ENCODE measurements at regions not wholly inside any gene's neighbourhood (a gene's known extent, or its start where the extent isn't known, plus 50 kb on each side); places are given as distances from the start of the nearest gene placed in this dataset.

DNA sequence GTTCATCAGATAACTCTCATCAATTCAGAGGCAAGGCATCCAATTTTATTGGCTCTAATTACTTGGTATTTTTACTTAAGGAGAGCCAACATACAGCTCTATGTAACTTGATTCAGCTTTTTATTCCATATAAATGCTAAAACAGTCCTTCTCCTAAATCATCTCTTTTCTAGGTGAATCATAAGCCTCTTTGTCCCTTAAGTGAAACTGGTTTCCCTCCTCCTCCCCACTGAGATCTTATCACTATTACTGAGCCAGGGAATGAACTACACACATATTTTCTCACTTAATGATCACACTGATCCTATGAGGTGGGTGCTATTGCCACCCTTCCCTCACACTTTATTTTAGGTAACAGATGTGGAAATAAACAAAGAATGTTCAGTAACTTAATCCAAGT, 1143.8 kb downstream of the MAT2B start:
- ChIA-PET POLR2A (no interaction called here), SMC1A (ENCODE audit: uncharacterized antibody, unreplicated experiment) (interaction anchor here (1.0 kb wide), 1 partner anchor 10 kb away, joined by 3 read pairs; no protein-coding TSS in a partner anchor), CTCF (no interaction called here), RAD21 (ENCODE audit: unreplicated experiment) (interaction anchor here (0.7 to 0.9 kb wide), 2 partner anchors 23 to 28 kb away, joined by 3 read pairs; no protein-coding TSS in a partner anchor)
- Histone ChIP-seq H3K36me3 (ENCODE audit: control insufficient read depth in 2 of 2, insufficient read depth in 2 of 2, low read length in 1 of 2) (no peaks in the 10 kb centered on the region), H3K27ac (ENCODE audit: control insufficient read depth, insufficient read depth) (no peak overlapping the region), H3K4me2 (ENCODE audit: control insufficient read depth, insufficient read depth) (no peak overlapping the region), H4K20me1 (ENCODE audit: control insufficient read depth, insufficient read depth) (no peaks in the 10 kb centered on the region), H3K9ac (ENCODE audit: control insufficient read depth, insufficient read depth, low read length) (no peak overlapping the region), H3K4me3 (no peak overlapping the region), H3K4me1 (ENCODE audit: control insufficient read depth, insufficient read depth, low read length) (no peaks in the 10 kb centered on the region), H3K27me3 (replicated peaks in 1 of 2; ENCODE audit: control insufficient read depth in 2 of 2, insufficient read depth in 2 of 2, low read length in 1 of 2) (no peaks in the 10 kb centered on the region), H2AFZ (ENCODE audit: control insufficient read depth, low read depth, low read length) (no peak overlapping the region), H3K9me3 (replicated peaks; ENCODE audit: control insufficient read depth, insufficient read depth, low read length) (no peaks in the 10 kb centered on the region), H3K79me2 (ENCODE audit: control insufficient read depth, insufficient read depth, low read length) (no peaks in the 10 kb centered on the region)
- intact Hi-C loops (cut with micrococcal nuclease; ENCODE audit: unreplicated experiment), result no loop called here
- BruUV-seq (replicated peaks), result no TSS peak
- DNase-seq (ENCODE audit: low read depth, low spot score) (no peak), FAIRE-seq (no peak), ATAC-seq (no peak)
- TF ChIP-seq CREB1 (IDR thresholded peaks at IDR 0.05; ENCODE audit: low read depth) (no peak), FOXK2 (IDR thresholded peaks at IDR 0.05) (no peak), CBX3 (IDR thresholded peaks at IDR 0.05; ENCODE audit: borderline replicate concordance, low read depth) (no peak), EGR1 (IDR thresholded peaks at IDR 0.05; ENCODE audit: borderline replicate concordance in 1 of 2, low read depth in 2 of 2, low read length in 2 of 2) (no peak), EP300 (IDR thresholded peaks at IDR 0.05; ENCODE audit: borderline replicate concordance in 1 of 2, control insufficient read depth in 1 of 2, low read depth in 2 of 2, low read length in 2 of 2) (no peak)
- TF ChIP-seq, protein P1, sequence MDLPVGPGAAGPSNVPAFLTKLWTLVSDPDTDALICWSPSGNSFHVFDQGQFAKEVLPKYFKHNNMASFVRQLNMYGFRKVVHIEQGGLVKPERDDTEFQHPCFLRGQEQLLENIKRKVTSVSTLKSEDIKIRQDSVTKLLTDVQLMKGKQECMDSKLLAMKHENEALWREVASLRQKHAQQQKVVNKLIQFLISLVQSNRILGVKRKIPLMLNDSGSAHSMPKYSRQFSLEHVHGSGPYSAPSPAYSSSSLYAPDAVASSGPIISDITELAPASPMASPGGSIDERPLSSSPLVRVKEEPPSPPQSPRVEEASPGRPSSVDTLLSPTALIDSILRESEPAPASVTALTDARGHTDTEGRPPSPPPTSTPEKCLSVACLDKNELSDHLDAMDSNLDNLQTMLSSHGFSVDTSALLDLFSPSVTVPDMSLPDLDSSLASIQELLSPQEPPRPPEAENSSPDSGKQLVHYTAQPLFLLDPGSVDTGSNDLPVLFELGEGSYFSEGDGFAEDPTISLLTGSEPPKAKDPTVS (IDR thresholded peaks at IDR 0.05; ENCODE audit: low read depth, low read length), result no peak
- in situ Hi-C loops (cut with MboI), result no loop called here

DNA sequence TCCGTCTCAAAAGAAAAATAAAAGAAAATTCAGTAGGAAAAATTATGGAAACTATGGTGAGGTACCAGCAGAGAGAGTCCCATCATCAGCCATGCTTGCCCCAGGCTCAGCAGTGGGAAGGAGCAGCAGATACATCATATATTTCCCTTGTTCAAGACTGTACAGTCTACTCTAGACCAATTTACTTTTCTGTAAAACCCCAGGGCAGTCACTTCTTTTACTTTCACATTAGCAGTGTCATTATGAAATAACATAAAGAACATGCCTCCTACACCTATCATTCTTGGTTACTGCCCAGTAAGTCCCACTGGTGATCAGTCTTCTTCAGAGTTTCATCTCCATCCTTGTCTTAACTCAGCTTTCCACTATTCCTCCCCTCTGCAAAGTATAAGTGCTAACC, 1145.0 kb downstream of the MAT2B start:
- in situ Hi-C loops (cut with MboI), result no loop called here
- peak; percentile 78 for ATAC-seq
- Histone ChIP-seq H3K4me1 (ENCODE audit: control insufficient read depth, insufficient read depth, low read length) (no peaks in the 10 kb centered on the region), H3K79me2 (ENCODE audit: control insufficient read depth, insufficient read depth, low read length) (no peaks in the 10 kb centered on the region), H3K9ac (ENCODE audit: control insufficient read depth, insufficient read depth, low read length) (no peak overlapping the region), H3K27ac (ENCODE audit: control insufficient read depth, insufficient read depth) (no peak overlapping the region), H3K9me3 (replicated peaks; ENCODE audit: control insufficient read depth, insufficient read depth, low read length) (no peaks in the 10 kb centered on the region), H3K4me2 (ENCODE audit: control insufficient read depth, insufficient read depth) (no peak overlapping the region), H3K36me3 (ENCODE audit: control insufficient read depth in 2 of 2, insufficient read depth in 2 of 2, low read length in 1 of 2) (no peaks in the 10 kb centered on the region), H3K4me3 (no peak overlapping the region), H4K20me1 (ENCODE audit: control insufficient read depth, insufficient read depth) (no peaks in the 10 kb centered on the region), H2AFZ (ENCODE audit: control insufficient read depth, low read depth, low read length) (no peak overlapping the region), H3K27me3 (replicated peaks in 1 of 2; ENCODE audit: control insufficient read depth in 2 of 2, insufficient read depth in 2 of 2, low read length in 1 of 2) (no peaks in the 10 kb centered on the region)
- SMC1A ChIA-PET (ENCODE audit: uncharacterized antibody, unreplicated experiment), result no interaction called here
- POLR2A ChIA-PET, result no interaction called here
- no peak for DNase-seq (ENCODE audit: low read depth, low spot score)
- intact Hi-C loops (cut with micrococcal nuclease; ENCODE audit: unreplicated experiment), result no loop called here
- CTCF ChIA-PET, result interaction anchor here (0.7 to 1.8 kb wide), 4 partner anchors 12 to 558 kb away, joined by 3 to 4 read pairs (median 4); no protein-coding TSS in a partner anchor
- RAD21 ChIA-PET (ENCODE audit: unreplicated experiment), result no interaction called here
- no peak for FAIRE-seq
- WGBS (ENCODE audit: insufficient coverage, insufficient replicate concordance, low lambda C conversion rate, missing lambda C conversion rate), result 50% methylated on average over 1 of the region's 1 CpG
- BruUV-seq (replicated peaks), result no TSS peak
- TF ChIP-seq, protein P2, sequence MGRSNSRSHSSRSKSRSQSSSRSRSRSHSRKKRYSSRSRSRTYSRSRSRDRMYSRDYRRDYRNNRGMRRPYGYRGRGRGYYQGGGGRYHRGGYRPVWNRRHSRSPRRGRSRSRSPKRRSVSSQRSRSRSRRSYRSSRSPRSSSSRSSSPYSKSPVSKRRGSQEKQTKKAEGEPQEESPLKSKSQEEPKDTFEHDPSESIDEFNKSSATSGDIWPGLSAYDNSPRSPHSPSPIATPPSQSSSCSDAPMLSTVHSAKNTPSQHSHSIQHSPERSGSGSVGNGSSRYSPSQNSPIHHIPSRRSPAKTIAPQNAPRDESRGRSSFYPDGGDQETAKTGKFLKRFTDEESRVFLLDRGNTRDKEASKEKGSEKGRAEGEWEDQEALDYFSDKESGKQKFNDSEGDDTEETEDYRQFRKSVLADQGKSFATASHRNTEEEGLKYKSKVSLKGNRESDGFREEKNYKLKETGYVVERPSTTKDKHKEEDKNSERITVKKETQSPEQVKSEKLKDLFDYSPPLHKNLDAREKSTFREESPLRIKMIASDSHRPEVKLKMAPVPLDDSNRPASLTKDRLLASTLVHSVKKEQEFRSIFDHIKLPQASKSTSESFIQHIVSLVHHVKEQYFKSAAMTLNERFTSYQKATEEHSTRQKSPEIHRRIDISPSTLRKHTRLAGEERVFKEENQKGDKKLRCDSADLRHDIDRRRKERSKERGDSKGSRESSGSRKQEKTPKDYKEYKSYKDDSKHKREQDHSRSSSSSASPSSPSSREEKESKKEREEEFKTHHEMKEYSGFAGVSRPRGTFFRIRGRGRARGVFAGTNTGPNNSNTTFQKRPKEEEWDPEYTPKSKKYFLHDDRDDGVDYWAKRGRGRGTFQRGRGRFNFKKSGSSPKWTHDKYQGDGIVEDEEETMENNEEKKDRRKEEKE (IDR thresholded peaks at IDR 0.05), result no peak
- TF ChIP-seq, protein P3, sequence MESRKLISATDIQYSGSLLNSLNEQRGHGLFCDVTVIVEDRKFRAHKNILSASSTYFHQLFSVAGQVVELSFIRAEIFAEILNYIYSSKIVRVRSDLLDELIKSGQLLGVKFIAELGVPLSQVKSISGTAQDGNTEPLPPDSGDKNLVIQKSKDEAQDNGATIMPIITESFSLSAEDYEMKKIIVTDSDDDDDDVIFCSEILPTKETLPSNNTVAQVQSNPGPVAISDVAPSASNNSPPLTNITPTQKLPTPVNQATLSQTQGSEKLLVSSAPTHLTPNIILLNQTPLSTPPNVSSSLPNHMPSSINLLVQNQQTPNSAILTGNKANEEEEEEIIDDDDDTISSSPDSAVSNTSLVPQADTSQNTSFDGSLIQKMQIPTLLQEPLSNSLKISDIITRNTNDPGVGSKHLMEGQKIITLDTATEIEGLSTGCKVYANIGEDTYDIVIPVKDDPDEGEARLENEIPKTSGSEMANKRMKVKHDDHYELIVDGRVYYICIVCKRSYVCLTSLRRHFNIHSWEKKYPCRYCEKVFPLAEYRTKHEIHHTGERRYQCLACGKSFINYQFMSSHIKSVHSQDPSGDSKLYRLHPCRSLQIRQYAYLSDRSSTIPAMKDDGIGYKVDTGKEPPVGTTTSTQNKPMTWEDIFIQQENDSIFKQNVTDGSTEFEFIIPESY (IDR thresholded peaks at IDR 0.05), result no peak
- TF ChIP-seq SP1 (IDR thresholded peaks at IDR 0.05; ENCODE audit: low read depth, low read length) (no peak), SMAD5 (IDR thresholded peaks at IDR 0.05; ENCODE audit: low read depth) (no peak), YBX1 (IDR thresholded peaks at IDR 0.05) (no peak), NBN (IDR thresholded peaks at IDR 0.05) (no peak), GATAD2B (conservative IDR thresholded peaks at IDR 0.05; ENCODE audit: low read depth) (no peak), TCF3 (IDR thresholded peaks at IDR 0.05; ENCODE audit: borderline replicate concordance, insufficient read depth, low read depth, low read length) (no peak)

Measured in GM12878 (cell line).